Hematopoietic multipotent progenitor cell (in vitro differentiated cells): ENCODE measurements at regions not wholly inside any gene's neighbourhood (a gene's known extent, or its start where the extent isn't known, plus 50 kb on each side); places are given as distances from the start of the nearest gene placed in this dataset.

Experiments used
- DNase-seq, 3 donors: peaks; one replicate each; pipeline ENCODE4 v3.0.0-alpha.2; 2011 to 2015; ENCODE audit warnings: low read depth in 2 of 3, low spot score in 2 of 3

- no peak for DNase-seq
Measured at GRCh38 chr4:112845386-112845785, 204.1 kb upstream of the ANK2 start.

DNA sequence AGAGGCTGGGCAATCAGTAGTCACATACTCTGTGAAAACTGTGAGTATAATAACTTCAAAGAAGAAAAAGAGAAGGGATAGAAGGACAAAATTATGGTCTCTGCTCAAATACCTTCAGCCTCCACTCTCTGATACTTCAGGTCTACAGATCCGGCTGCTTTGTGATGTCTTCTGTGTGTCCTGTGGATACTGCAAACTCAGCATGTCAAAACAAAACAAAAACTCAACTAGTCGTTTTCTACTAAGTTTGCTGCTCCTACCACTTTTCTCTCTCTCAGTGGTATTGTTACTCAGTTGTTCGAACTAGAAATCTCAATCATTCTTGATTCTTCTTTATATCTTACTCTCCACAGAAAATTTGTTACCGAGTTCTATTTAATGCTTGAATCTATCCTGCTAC, 202.4 kb upstream of the ANK2 start:
- no peak for DNase-seq

- DNase-seq = no peak
Measured at GRCh38 chr4:112847781-112848180, 201.7 kb upstream of the ANK2 start.

DNA sequence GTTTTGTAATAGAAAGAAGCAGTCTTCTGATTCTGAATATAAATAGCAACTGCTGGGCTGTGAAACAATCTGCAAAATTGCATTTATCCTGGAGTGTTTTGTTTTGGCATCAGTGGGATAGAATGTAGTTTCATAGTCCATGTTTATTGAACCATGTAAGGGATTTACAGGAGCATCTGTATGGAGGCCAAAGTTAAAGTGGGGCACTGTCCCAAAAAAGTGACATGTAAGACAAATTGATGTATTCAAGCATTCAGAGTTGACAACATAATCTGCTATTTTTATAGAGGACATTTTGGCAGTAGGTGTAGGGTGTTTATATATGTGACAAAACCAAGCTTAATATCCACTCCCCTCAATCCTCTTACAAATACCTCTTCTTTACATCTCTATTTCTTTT, 200.5 kb upstream of the ANK2 start:
- DNase-seq = no peak

- DNase-seq = no peak
Measured at GRCh38 chr4:112852601-112853000, 196.9 kb upstream of the ANK2 start.

DNA sequence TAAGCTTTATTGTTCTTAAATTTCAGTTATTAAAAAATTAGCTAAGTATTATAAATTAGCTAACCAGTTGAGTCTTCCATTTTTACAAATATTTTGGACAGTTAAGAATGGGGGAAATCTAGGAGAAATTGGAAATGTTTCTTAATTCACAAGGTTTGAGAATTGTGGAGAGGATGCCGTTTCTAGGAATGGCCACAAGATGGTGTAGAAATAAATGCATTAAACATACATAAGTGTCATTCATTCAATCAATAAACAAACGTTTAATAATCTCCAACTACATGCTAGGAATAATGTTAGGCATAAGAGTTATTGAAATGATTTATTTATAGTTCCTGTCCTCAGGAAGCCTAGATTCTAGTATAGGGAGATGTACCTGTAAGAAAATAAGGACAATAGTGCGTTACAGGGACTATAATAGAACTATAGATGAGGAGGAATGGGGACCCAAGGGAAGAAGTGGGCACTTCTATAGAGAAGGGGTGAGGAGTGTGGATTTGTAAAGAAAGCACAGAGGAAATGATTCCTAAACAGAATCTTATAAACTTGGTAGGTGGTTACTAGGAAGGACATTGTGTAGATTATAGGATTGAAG, 195.7 kb upstream of the ANK2 start:
- DNase-seq = no peak

DNA sequence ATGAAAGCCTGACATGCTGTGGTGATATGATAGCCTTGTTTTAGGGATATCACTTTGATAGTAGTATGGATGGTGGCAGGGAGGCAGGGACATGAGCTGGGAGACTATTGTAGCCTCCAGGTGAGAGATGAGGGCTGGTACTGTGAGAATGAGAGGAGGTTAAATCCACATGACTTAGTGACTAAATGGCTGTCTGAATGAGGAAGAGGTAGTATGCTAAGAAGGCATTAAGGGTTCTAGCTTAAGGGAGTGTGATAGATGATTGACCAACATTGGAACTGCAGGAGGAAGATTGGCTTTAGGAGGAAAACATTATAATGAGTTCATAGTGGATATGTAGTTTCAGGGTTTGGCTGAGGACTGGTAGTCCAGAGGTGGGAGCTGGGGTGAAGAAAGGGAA, 195.0 kb upstream of the ANK2 start:
- DNase-seq = no peak

GRCh38 chr4:112855058-112855457, 194.4 kb upstream of the ANK2 start:
- DNase-seq = no peak

- no peak for DNase-seq
Measured at GRCh38 chr4:112857461-112857860, 192.0 kb upstream of the ANK2 start.

DNA sequence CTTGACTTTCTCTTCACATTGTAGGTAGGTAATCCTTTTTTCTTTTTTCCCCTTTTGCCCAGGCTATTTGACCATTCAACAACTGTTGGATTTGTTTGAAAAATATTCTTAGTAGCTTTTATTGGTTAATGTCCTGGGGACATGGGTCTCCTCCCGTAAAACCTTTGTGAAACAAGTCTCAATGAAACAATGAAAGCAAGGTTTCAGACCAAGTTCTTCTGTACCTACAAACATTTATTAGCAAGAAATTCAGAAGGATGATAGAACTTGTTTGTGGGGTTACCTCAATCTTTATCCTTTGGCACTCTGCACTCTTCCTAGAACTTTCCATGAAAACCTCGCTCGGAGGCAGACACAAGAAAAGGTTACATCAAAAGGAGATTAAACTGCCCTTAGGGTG, 190.7 kb upstream of the ANK2 start:
- DNase-seq = no peak

GRCh38 chr4:112859456-112860184, 189.8 kb upstream of the ANK2 start:
- no peak for DNase-seq

DNA sequence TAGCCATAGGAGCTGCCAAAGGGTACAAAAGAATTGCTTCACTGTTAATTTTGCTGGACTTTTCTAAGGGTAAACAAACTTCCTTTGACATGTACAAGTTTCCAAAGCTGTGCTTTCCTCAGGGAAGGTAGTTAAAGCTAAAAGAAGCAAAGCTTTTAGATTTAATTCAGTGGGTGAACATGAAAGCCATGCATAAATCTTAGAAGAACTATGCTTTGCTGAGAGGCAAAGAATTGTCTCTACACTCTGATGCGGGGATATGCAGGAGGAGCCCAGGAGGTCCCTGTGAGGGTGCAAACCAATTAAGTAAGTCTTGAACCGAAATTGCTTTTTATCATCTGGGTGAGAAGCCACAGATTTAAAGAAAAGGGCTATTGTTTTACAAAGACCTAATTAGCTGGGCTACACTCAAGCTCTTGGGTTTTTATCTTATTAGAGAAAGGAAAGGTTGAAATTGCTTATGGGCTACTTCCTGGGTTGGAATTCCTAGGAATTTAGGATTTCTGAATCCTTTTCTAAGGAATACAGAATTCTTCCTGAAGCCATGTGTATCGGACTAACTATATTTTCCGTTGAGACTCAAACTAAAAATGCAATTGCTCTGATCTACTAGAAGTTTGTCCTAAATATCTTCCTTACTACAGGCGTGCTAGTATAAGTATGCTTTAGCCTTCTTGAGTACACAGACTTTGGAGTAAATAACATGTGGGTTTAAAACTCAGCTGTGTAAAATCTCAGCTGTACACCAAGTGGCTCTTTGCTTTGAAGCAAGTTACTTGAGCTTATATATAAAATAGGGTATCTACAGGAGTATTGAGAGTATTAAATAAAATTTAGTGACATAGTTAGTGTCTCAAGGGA, 188.4 kb upstream of the ANK2 start:
- no peak for DNase-seq

GRCh38 chr4:112861691-112862674, 187.5 kb upstream of the ANK2 start:
- no peak for DNase-seq

- DNase-seq = no peak
Measured at GRCh38 chr4:112865443-112865842, 184.0 kb upstream of the ANK2 start.

- DNase-seq = no peak
Measured at GRCh38 chr4:112876316-112876715, 173.1 kb upstream of the ANK2 start.

- no peak for DNase-seq
Measured at GRCh38 chr4:112881842-112882241, 167.6 kb upstream of the ANK2 start.

DNA sequence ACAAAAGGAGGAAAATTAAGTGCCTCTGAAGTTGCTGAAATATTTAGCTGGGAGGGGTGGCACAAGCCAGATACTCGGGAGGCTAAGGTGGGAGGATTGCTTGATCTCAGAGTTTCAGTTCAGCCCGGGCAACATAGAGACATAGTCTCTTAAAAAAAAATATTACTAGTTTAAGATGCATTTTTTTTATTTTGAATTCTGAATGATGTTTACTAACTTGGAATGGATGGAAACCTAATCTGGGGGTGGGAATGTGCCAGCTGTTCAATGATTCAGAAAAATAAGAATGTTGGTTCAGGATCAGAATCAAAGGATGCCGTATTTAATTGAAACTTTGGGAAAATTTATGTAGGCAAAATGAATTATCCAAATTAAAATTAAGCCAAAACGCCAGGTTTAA, 167.2 kb upstream of the ANK2 start:
- DNase-seq = no peak

- no peak for DNase-seq
Measured at GRCh38 chr4:112884406-112884805, 165.0 kb upstream of the ANK2 start.

DNA sequence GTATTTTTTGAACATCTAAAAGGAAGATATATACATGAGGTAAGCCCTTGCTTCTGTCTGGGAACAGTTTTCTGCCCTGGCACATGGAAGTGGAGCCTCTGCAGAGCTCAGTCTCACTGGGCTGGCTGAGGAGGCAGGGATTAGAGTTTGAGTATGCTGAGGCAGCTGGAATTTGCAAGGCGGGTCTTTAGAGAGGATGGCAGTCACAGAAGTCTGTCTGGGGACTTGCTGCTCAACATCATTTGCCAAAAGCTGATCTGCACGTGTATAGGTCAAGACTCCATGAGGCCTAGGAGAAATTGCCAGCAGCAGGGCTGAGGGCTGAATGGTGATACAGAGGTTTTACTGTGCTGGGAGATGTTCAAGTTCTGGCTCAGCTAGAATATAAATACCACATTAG, 163.6 kb upstream of the ANK2 start:
- no peak for DNase-seq

GRCh38 chr4:112888622-112889021, 160.8 kb upstream of the ANK2 start:
- DNase-seq = no peak

GRCh38 chr4:112889199-112889598, 160.3 kb upstream of the ANK2 start:
- DNase-seq = no peak
